Esophagus muscularis mucosa (tissue), 4 donors: ENCODE measurements at regions not wholly inside any gene's neighbourhood (a gene's known extent, or its start where the extent isn't known, plus 50 kb on each side); places are given as distances from the start of the nearest gene placed in this dataset.
A peak's percentile ranks its signal among the peaks of the same experiment; 100 is the strongest.

Experiments used
- DNase-seq: peaks from one replicate; pipeline ENCODE4 v3.0.0-alpha.2; 2017; ENCODE audit errors: extremely low spot score
- H3K27ac ChIP-seq, 4 donors: fragments of 200-600 bp; sonication (generic); replicated peaks in 1 of 4; 1 replicate in 3 of 4; 2 replicates in 1 of 4; pipeline ENCODE4 v1.5.1; 2016 to 2019; ENCODE audit warnings: mild to moderate bottlenecking in 1 of 4
- H3K27me3 ChIP-seq, 4 donors: fragments of 200-600 bp; sonication (generic); one replicate each; pipeline versions ENCODE4 v1.5.1 to v1.6.0; 2016 to 2019
- H3K36me3 ChIP-seq, 4 donors: fragments of 200-600 bp; sonication (generic); one replicate each; pipeline ENCODE4 v1.5.1; 2016 to 2019
- H3K4me1 ChIP-seq, 4 donors: fragments of 200-600 bp; sonication (generic); one replicate each; pipeline ENCODE4 v1.5.1; 2016 to 2019
- H3K4me3 ChIP-seq, 4 donors: fragments of 200-600 bp; sonication (generic); 1 replicate in 2 of 4; 2 replicates in 2 of 4; pipeline ENCODE4 v1.5.1; 2016 to 2019; ENCODE audit warnings: mild to moderate bottlenecking in 4 of 4, moderate library complexity in 1 of 4
- H3K9me3 ChIP-seq, 4 donors: fragments of 200-600 bp; sonication (generic); 1 replicate in 3 of 4; 2 replicates in 1 of 4; pipeline ENCODE4 v1.5.1; 2016 to 2019
- CTCF ChIP-seq, 3 experiments: fragments of 200-600 bp in 2 of 3; fragments of 450-650 bp in 1 of 3; sonication (generic) in 2 of 3; IDR thresholded peaks; one replicate each; pipeline ENCODE4 v1.5.1; 2017 to 2019; ENCODE audit warnings: antibody characterized with exemption in 3 of 3, mild to moderate bottlenecking in 2 of 3, moderate library complexity in 1 of 3
- EP300 ChIP-seq: sonication (generic); formaldehyde crosslinking; IDR thresholded peaks from one replicate; pipeline ENCODE4 v1.6.1; 2017; ENCODE audit warnings: antibody characterized with exemption
- POLR2A ChIP-seq: fragments of 450-650 bp; IDR thresholded peaks from one replicate; pipeline ENCODE4 v1.6.1; 2017; ENCODE audit warnings: antibody characterized with exemption, moderate library complexity, mild to moderate bottlenecking, low read depth
- POLR2AphosphoS5 ChIP-seq, 2 donors: sonication (generic); formaldehyde crosslinking; IDR thresholded peaks; one replicate each; pipeline ENCODE4 v1.6.1; 2017; ENCODE audit warnings: antibody characterized with exemption in 2 of 2
- WGBS: methylation state at CpG from one replicate; pipeline ENCODE4 v1.1.5; 2018; 5-methylcytosine and 5-hydroxymethylcytosine counted together
- intact Hi-C: fragments of 100-400 bp; cut with DNase I; formaldehyde crosslinking; loops from one replicate; pipeline ENCODE4 v1.15.1; 2023

GRCh38 chr16:87198881-87199280, 118.3 kb downstream of the C16orf95 start:
- WGBS, result 82% methylated on average over 8 of the region's 8 CpGs
- intact Hi-C loops, result no loop called here
- TF ChIP-seq POLR2AphosphoS5 (IDR thresholded peaks at IDR 0.05) (no peak), CTCF (IDR thresholded peaks at IDR 0.05) (no peak), EP300 (no peak), POLR2A (no peak)

GRCh38 chr16:87199379-87199778, 117.8 kb downstream of the C16orf95 start:
- no peak for DNase-seq
- WGBS, result 91% methylated on average over 3 of the region's 3 CpGs
- peaks cover 0 to 41% (median 2%) of the 10 kb centered on the region in 4 donors for H3K27me3 ChIP-seq
- no peak overlapping the region for H3K4me3 ChIP-seq
- H3K4me1 ChIP-seq, result peaks cover 2 to 7% (median 6%) of the 10 kb centered on the region in 4 donors
- intact Hi-C loops, result no loop called here
- no peaks in the 10 kb centered on the region for H3K36me3 ChIP-seq
- H3K9me3 ChIP-seq, result no peaks in the 10 kb centered on the region
- TF ChIP-seq CTCF (IDR thresholded peaks at IDR 0.05) (no peak), POLR2A (no peak), EP300 (no peak), POLR2AphosphoS5 (IDR thresholded peaks at IDR 0.05) (no peak)
- H3K27ac ChIP-seq, result no peak overlapping the region

More at GRCh38 chr16:87198881-87199280, 118.3 kb downstream of the C16orf95 start:
- Histone ChIP-seq H3K27ac (no peak overlapping the region), H3K27me3 (peaks cover 0 to 41% (median 2%) of the 10 kb centered on the region in 4 donors), H3K36me3 (no peaks in the 10 kb centered on the region), H3K9me3 (no peaks in the 10 kb centered on the region), H3K4me3 (no peak overlapping the region), H3K4me1 (peaks cover 2 to 7% (median 6%) of the 10 kb centered on the region in 4 donors)
- DNase-seq, result no peak

- Histone ChIP-seq H3K27me3 (peaks cover 0 to 41% (median 2%) of the 10 kb centered on the region in 4 donors), H3K9me3 (no peaks in the 10 kb centered on the region), H3K4me1 (peaks cover 2 to 7% (median 6%) of the 10 kb centered on the region in 4 donors), H3K36me3 (no peaks in the 10 kb centered on the region), H3K27ac (no peak overlapping the region), H3K4me3 (no peak overlapping the region)
- intact Hi-C loops, result no loop called here
- TF ChIP-seq CTCF (IDR thresholded peaks at IDR 0.05) (no peak), EP300 (no peak), POLR2A (no peak)
- WGBS, result 100% methylated on average over 4 of the region's 7 CpGs
- DNase-seq, result no peak
Observed at GRCh38 chr16:87199901-87200300, 117.3 kb downstream of the C16orf95 start.

GRCh38 chr16:87200637-87201036, 116.6 kb downstream of the C16orf95 start:
- peak overlapping the region in 1 of 4 donors; percentile 22 for H3K27ac ChIP-seq
- peaks cover 0 to 41% (median 2%) of the 10 kb centered on the region in 4 donors for H3K27me3 ChIP-seq
- no peaks in the 10 kb centered on the region for H3K9me3 ChIP-seq
- peaks cover 2 to 7% (median 6%) of the 10 kb centered on the region in 4 donors for H3K4me1 ChIP-seq
- no peak for DNase-seq
- 57% methylated on average over 3 of the region's 3 CpGs for WGBS
- no peak overlapping the region for H3K4me3 ChIP-seq
- H3K36me3 ChIP-seq, result no peaks in the 10 kb centered on the region
- intact Hi-C loops, result no loop called here
- TF ChIP-seq EP300 (no peak), CTCF (IDR thresholded peaks at IDR 0.05) (no peak), POLR2A (no peak), POLR2AphosphoS5 (IDR thresholded peaks at IDR 0.05) (no peak)

GRCh38 chr16:87201052-87201451, 116.1 kb downstream of the C16orf95 start:
- Histone ChIP-seq H3K36me3 (no peaks in the 10 kb centered on the region), H3K27ac (peak overlapping the region in 2 of 4 donors; percentile 22 to 34), H3K4me3 (no peak overlapping the region), H3K9me3 (no peaks in the 10 kb centered on the region), H3K4me1 (peaks cover 2 to 7% (median 6%) of the 10 kb centered on the region in 4 donors), H3K27me3 (peaks cover 0 to 39% (median 2%) of the 10 kb centered on the region in 4 donors)
- 49% methylated on average over 5 of the region's 5 CpGs for WGBS
- no peak for DNase-seq
- TF ChIP-seq CTCF (IDR thresholded peaks at IDR 0.05) (no peak), EP300 (no peak), POLR2AphosphoS5 (IDR thresholded peaks at IDR 0.05) (peak; percentile 23 to 53)
- intact Hi-C loops, result no loop called here
